ENCODE measurements at regions not wholly inside any gene's neighbourhood (a gene's known extent, or its start where the extent isn't known, plus 50 kb on each side); places are given as distances from the start of the nearest gene placed in this dataset.

DNA sequence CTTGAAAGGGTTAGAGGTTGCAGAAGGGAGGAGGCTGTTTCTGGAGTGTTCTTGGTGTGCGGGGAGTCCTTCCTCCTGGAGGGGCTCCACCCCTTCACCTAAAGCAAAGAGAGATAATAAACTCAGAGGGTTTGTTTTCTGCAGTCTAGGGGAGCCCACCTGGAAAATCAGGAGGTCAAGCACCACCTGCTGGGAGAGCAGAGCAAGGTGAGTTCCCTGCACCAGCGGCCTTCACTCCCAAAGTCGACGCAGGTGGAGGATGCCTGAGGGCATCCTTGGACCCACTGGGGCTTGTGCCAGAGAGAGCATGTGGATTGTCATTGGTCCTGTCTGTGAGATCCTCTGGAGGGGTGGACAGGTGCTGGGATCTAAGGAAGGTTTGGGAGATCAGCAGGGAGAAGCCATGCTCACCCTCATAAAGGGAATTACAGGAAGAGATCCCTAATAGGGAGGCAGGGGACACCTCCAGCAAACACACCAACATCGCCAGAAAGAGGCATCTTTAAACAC lies 116.7 kb downstream of the KCNF1 start:
- DNase-seq (no peak), ATAC-seq (no peak)
- Histone ChIP-seq H3K36me3 (no peaks in the 10 kb centered on the region), H3K9me3 (peaks cover 0 to 11% (median 4%) of the 10 kb centered on the region in 11 donors), H3K4me1 (peaks cover 0 to 3% (median 0%) of the 10 kb centered on the region in 9 donors), H3K4me3 (no peak overlapping the region), H3K27ac (no peak overlapping the region), H3K27me3 (peaks cover 0 to 8% (median 0%) of the 10 kb centered on the region in 7 donors)
- intact Hi-C loops (cut with DNase I) = loop anchor here in 5 of 10 donors (5.0 to 10.0 kb wide), 2 partner anchors 194 to 196 kb away; no protein-coding TSS in a partner anchor
- WGBS, 2 donors = 86 to 92% methylated on average over 5 of the region's 5 CpGs
- TF ChIP-seq, protein P1, sequence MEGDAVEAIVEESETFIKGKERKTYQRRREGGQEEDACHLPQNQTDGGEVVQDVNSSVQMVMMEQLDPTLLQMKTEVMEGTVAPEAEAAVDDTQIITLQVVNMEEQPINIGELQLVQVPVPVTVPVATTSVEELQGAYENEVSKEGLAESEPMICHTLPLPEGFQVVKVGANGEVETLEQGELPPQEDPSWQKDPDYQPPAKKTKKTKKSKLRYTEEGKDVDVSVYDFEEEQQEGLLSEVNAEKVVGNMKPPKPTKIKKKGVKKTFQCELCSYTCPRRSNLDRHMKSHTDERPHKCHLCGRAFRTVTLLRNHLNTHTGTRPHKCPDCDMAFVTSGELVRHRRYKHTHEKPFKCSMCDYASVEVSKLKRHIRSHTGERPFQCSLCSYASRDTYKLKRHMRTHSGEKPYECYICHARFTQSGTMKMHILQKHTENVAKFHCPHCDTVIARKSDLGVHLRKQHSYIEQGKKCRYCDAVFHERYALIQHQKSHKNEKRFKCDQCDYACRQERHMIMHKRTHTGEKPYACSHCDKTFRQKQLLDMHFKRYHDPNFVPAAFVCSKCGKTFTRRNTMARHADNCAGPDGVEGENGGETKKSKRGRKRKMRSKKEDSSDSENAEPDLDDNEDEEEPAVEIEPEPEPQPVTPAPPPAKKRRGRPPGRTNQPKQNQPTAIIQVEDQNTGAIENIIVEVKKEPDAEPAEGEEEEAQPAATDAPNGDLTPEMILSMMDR (IDR thresholded peaks at IDR 0.05) = peak in 3 of 9 donors; percentile 18 to 28 (median 21)

DNA sequence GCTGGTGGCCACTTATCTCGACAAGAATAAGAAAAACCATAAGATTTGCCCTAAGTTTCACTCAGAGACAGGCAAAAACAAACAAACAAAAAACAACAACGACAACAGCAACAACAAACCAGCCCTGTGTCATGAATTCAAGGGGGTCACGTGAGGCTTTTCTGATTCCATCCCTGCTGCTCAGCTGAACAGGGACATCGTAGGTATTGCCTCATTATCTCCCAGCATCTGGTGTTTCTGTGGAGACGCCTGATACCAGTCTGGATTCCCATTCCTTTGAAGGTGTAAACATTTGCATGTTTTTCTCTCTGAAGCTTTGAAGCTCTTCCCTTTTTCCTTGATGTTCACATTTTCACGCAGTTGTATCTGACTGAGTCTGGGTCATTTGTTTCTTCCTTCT lies 117.4 kb downstream of the KCNF1 start:
- peaks cover 0 to 8% (median 0%) of the 10 kb centered on the region in 7 donors for H3K27me3 ChIP-seq
- no peak overlapping the region for H3K27ac ChIP-seq
- intact Hi-C loops (cut with DNase I) = loop anchor here in 5 of 10 donors (5.0 to 10.0 kb wide), 2 partner anchors 194 to 197 kb away; no protein-coding TSS in a partner anchor
- no peak overlapping the region for H3K4me3 ChIP-seq
- TF ChIP-seq, protein P1 (IDR thresholded peaks at IDR 0.05) = no peak
- WGBS, 2 donors = 70 to 82% methylated on average over 6 of the region's 6 CpGs
- H3K36me3 ChIP-seq = no peaks in the 10 kb centered on the region
- no peak for ATAC-seq
- peaks cover 0 to 17% (median 4%) of the 10 kb centered on the region in 11 donors for H3K9me3 ChIP-seq
- no peak for DNase-seq
- peaks cover 0 to 3% (median 0%) of the 10 kb centered on the region in 9 donors for H3K4me1 ChIP-seq

DNA sequence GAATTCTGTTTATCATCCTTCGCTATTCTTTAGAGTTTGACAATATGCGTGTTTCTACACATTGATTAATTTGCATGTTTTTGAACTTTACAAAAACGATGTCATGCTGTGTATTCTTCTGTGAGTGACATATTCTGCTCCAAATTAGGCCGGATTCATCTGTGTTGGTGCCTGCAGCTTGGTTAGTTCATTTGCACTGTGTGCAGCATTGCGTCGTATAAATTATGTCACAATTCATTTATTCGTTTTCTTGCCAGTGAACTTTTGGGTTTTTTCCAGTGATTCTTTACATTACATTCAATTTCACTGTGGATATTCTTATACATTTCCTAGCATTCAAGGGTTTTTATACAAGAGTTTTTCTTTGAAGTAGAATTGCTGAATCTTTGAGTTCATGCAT lies 118.3 kb downstream of the KCNF1 start:
- no peak for DNase-seq
- TF ChIP-seq, protein P1 (IDR thresholded peaks at IDR 0.05) = no peak
- intact Hi-C loops (cut with DNase I) = no loop called here

DNA sequence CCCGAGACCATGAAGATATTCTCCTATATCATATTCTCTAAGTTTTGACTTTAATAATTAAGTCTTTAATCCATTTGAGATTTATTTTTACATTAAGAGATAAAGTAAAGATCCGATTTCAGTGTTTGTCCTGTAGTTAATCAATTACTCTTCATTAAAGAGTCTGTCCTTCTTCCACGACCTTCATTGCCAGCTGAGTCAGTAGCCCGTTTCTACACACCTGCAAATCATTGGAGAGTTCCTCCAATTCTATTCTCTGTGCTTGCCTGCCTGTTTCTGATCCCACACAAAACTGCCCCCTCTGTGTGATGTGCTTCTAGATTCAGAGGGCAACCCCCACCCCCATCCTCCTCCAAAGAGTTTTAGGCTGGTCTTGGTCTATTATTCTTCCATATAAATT lies 119.2 kb downstream of the KCNF1 start:
- ATAC-seq (no peak), DNase-seq (no peak)
- intact Hi-C loops (cut with DNase I) = no loop called here
- 73 to 82% methylated on average over 4 of the region's 4 CpGs for WGBS, 2 donors
- Histone ChIP-seq H3K9me3 (peaks cover 0 to 21% (median 4%) of the 10 kb centered on the region in 11 donors), H3K4me1 (peaks cover 0 to 3% (median 0%) of the 10 kb centered on the region in 9 donors), H3K4me3 (no peak overlapping the region), H3K36me3 (no peaks in the 10 kb centered on the region), H3K27ac (no peak overlapping the region), H3K27me3 (peaks cover 0 to 8% (median 0%) of the 10 kb centered on the region in 7 donors)
- TF ChIP-seq, protein P1 (IDR thresholded peaks at IDR 0.05) = no peak

More for the DNA sequence above, 118.3 kb downstream of the KCNF1 start:
- no peak overlapping the region for H3K27ac ChIP-seq
- no peak for ATAC-seq
- peaks cover 0 to 20% (median 4%) of the 10 kb centered on the region in 11 donors for H3K9me3 ChIP-seq
- no peaks in the 10 kb centered on the region for H3K36me3 ChIP-seq
- H3K27me3 ChIP-seq = peaks cover 0 to 8% (median 0%) of the 10 kb centered on the region in 7 donors
- H3K4me1 ChIP-seq = peaks cover 0 to 3% (median 0%) of the 10 kb centered on the region in 9 donors
- H3K4me3 ChIP-seq = no peak overlapping the region
- 88 to 90% methylated on average over 7 of the region's 7 CpGs for WGBS, 2 donors

All from heart right ventricle (tissue), 16 donors.